Neural progenitor cell (in vitro differentiated cells): ENCODE measurements at regions not wholly inside any gene's neighbourhood (a gene's known extent, or its start where the extent isn't known, plus 50 kb on each side); places are given as distances from the start of the nearest gene placed in this dataset.

Experiments
- EZH2 ChIP-seq: fragments of 200-600 bp; sonication (generic); IDR thresholded peaks from 2 replicates; pipeline ENCODE4 v1.6.1; 2017; ENCODE audit warnings: antibody characterized with exemption, mild to moderate bottlenecking, moderate library complexity
- TF ChIP-seq, protein P1 (sequence below): fragments of 200-600 bp; sonication (generic); IDR thresholded peaks from 2 replicates; pipeline ENCODE4 v1.5.1; 2017; ENCODE audit warnings: antibody characterized with exemption, mild to moderate bottlenecking

DNA sequence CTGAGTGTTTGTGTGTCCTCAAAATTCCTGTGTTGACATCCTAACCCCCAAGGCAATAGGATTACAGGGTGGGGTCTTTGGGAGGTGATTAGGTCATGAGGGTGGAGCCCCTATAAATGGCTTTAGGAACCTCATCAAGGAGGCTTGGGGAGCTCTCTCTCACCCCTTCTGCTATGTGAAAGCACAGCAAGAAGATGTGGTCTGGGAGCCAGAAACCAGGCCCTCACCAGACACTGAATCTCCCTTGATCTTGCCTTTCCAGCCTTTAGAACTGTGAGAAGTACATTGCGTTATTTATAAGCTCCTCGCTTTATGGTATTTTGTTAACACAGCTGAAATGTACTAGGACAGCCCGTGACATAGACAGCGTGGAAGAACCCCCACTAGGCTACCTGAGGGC is 712.0 kb upstream of the SGCG start:
- TF ChIP-seq, protein P1, sequence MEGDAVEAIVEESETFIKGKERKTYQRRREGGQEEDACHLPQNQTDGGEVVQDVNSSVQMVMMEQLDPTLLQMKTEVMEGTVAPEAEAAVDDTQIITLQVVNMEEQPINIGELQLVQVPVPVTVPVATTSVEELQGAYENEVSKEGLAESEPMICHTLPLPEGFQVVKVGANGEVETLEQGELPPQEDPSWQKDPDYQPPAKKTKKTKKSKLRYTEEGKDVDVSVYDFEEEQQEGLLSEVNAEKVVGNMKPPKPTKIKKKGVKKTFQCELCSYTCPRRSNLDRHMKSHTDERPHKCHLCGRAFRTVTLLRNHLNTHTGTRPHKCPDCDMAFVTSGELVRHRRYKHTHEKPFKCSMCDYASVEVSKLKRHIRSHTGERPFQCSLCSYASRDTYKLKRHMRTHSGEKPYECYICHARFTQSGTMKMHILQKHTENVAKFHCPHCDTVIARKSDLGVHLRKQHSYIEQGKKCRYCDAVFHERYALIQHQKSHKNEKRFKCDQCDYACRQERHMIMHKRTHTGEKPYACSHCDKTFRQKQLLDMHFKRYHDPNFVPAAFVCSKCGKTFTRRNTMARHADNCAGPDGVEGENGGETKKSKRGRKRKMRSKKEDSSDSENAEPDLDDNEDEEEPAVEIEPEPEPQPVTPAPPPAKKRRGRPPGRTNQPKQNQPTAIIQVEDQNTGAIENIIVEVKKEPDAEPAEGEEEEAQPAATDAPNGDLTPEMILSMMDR, result no peak
- no peak for TF ChIP-seq EZH2
